ENCODE measurements at regions not wholly inside any gene's neighbourhood (a gene's known extent, or its start where the extent isn't known, plus 50 kb on each side); places are given as distances from the start of the nearest gene placed in this dataset.

DNA sequence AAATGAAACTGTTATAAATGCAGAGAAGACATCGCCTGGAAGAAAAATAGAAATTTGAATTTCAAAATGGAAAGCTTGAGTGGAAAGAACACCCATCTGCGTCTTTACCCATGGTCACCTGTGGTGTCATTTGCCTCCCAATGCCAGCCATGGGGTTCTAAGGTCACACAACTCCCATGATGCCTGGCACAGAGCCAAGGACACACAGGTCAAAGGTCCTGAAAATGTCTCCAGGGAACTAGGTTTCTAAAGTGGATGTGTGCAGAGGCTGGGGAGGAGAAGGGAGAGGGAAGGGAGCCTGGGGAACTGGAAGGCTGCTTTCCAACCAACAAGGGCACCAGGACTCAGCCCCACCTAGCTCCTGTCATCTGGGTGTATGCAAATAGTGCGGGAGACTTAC is 724.0 kb upstream of the TMEM132C start:
- no peak for TF ChIP-seq ZFX (IDR thresholded peaks at IDR 0.05; ENCODE audit: borderline replicate concordance)
- TF ChIP-seq, protein P1, sequence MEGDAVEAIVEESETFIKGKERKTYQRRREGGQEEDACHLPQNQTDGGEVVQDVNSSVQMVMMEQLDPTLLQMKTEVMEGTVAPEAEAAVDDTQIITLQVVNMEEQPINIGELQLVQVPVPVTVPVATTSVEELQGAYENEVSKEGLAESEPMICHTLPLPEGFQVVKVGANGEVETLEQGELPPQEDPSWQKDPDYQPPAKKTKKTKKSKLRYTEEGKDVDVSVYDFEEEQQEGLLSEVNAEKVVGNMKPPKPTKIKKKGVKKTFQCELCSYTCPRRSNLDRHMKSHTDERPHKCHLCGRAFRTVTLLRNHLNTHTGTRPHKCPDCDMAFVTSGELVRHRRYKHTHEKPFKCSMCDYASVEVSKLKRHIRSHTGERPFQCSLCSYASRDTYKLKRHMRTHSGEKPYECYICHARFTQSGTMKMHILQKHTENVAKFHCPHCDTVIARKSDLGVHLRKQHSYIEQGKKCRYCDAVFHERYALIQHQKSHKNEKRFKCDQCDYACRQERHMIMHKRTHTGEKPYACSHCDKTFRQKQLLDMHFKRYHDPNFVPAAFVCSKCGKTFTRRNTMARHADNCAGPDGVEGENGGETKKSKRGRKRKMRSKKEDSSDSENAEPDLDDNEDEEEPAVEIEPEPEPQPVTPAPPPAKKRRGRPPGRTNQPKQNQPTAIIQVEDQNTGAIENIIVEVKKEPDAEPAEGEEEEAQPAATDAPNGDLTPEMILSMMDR (IDR thresholded peaks at IDR 0.05): no peak
- H3K27ac ChIP-seq: no peak overlapping the region

DNA sequence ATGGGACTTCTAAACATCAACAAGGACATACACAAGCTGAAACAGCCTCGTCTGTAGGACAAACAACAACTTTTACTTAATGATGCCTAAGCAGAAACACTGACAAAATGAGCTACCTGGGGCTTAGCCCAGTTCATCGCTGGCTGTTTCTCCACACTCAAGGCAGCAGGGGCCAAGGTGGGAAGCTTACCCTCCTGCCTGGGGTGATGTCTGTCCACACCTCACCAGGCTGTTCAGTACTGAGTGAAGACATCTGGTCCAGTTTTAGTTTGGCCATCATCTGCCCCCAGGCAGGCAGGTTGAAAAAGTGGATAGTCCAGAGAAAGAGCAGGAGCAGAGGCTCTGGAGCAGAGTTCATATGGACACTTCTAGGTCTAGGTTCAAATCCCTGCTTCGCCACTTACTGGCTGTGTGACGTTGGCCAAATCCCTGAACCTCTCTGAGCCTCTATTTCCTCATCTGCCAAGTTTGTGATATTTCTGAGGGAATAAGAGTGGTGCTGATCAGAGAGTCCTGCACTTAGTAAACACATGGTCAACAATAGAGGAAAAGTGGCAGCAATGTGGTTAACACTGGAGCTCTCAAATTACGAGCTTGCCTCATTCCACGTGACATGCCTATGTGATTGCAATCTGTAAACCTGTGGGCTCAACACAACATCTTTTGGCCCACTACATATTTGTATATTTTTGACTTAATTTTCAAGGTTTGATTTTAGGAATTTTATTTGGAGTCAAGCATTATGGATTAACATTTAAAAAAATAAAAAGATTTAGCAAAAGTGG is 720.1 kb upstream of the TMEM132C start:
- TF ChIP-seq ZFX (IDR thresholded peaks at IDR 0.05; ENCODE audit: borderline replicate concordance): no peak
- TF ChIP-seq, protein P1 (IDR thresholded peaks at IDR 0.05): no peak
- H3K27ac ChIP-seq: no peak overlapping the region

DNA sequence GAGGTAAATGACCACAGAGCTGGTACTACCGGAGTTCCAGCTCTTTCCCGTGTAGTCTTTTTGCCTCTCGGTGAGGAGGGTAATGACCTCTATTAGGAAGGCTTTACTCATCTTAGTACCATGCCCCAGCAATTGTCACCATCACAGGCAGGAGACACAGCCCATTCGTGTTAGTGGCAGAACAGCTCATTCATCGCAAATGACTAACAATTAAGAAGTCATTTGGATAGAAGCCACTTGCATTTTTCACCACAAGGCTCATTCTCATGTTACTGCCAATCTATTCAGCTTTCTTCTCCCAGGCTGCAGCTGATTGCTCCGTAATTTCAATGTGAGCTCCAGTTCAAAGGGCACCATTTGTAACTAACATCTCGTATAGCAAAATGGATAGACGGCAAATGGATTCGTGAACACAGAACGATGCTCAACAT is 718.8 kb upstream of the TMEM132C start:
- no peak overlapping the region for H3K27ac ChIP-seq
- TF ChIP-seq, protein P1 (IDR thresholded peaks at IDR 0.05): no peak
- TF ChIP-seq ZFX (IDR thresholded peaks at IDR 0.05; ENCODE audit: borderline replicate concordance): no peak

DNA sequence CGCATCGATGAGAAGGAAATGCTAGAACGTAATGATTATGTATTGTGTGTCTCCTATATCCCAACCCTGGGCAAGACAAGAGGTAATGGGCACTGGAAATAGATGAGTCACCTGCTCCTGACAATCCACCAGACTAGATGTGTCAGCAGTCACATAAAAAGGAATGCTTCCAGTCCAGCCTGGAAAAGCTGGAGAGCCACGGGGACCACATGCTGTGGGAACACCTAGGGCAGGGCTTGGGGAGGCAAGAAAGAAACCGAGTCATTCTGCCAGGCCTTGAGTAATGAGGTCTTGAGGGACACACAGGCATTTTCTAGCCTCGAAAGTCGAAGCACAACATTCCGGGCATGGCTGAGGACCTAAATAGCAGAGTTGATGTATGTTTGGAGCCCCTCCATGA is 716.7 kb upstream of the TMEM132C start:
- no peak for TF ChIP-seq ZFX (IDR thresholded peaks at IDR 0.05; ENCODE audit: borderline replicate concordance)
- TF ChIP-seq, protein P1 (IDR thresholded peaks at IDR 0.05): no peak
- no peak overlapping the region for H3K27ac ChIP-seq

DNA sequence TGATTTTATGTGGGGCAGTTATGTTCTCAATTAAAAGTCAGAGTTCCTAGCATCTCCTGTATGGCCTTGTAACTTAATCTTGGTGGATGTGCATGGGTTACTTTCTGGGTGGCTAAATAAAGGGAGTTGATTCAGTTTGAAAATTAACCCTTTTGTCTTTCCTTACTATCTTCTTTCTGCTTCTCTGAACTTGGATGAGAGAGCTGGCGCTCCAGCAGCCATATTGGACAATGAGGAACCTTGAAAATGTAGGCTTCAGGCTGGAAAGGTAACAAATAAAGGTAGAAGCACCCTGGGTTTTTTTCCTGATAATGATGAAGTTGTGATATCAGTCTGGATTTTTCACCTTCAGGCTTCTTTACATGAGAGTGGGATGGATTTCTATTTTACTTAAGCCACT is 714.1 kb upstream of the TMEM132C start:
- TF ChIP-seq, protein P1 (IDR thresholded peaks at IDR 0.05): no peak
- no peak for TF ChIP-seq ZFX (IDR thresholded peaks at IDR 0.05; ENCODE audit: borderline replicate concordance)
- H3K27ac ChIP-seq: no peak overlapping the region

DNA sequence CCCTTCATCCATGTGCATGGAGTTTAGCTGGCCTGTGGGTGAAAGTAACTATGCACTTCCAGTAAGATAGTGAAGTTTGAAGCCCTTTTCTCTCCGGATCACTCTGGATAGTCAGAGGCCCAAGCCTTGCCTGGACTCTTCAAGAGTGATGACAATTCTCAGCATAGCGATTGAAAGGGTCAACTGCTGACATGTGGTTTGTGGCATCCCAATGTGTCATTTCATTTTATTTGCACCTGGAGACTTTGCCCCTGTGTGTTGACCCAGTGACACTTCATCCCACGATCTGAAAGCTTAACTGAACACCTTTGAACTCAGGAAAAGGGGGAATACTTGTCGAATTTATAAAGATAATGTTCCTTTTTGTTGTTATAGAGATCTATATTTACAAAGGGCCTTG is 711.9 kb upstream of the TMEM132C start:
- no peak for TF ChIP-seq ZFX (IDR thresholded peaks at IDR 0.05; ENCODE audit: borderline replicate concordance)
- TF ChIP-seq, protein P1 (IDR thresholded peaks at IDR 0.05): no peak
- H3K27ac ChIP-seq: no peak overlapping the region

DNA sequence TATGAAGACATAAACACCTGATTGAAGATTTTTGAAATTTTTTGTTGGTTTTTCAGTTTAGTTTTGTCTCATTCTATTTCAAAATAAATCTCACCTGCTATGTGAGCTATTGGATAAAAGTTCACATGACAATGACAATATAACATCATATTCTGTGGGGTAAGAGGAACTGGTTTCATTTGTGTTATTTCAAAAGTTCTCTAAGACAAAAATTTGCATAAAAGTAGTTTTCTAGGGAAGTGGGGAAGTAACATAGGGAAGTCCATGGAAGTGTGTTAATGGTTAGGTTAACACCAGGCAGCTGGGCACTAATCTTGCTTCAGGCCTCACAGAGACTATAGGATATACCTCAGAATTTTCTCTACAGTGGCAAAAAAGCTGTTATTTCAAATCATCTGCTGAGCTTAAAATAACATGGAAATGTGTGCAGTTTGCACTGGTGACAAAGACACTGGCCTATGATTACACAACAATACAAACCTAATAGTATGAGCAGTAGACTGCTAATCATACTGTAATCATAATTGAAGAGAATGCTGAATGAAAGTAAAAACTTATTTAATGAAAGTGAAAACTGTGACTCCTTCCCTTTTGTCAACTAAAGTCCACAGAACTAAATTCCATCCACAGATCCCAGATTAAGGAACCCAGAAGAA is 710.6 kb upstream of the TMEM132C start:
- no peak overlapping the region for H3K27ac ChIP-seq
- TF ChIP-seq ZFX (IDR thresholded peaks at IDR 0.05; ENCODE audit: borderline replicate concordance): no peak
